ENCODE measurements at regions not wholly inside any gene's neighbourhood (a gene's known extent, or its start where the extent isn't known, plus 50 kb on each side); places are given as distances from the start of the nearest gene placed in this dataset.
"Not testable (repeated sequence)": the region's sequence is repeated elsewhere in the genome, so short reads cannot be mapped to it uniquely, and the experiment has no call there.

DNA sequence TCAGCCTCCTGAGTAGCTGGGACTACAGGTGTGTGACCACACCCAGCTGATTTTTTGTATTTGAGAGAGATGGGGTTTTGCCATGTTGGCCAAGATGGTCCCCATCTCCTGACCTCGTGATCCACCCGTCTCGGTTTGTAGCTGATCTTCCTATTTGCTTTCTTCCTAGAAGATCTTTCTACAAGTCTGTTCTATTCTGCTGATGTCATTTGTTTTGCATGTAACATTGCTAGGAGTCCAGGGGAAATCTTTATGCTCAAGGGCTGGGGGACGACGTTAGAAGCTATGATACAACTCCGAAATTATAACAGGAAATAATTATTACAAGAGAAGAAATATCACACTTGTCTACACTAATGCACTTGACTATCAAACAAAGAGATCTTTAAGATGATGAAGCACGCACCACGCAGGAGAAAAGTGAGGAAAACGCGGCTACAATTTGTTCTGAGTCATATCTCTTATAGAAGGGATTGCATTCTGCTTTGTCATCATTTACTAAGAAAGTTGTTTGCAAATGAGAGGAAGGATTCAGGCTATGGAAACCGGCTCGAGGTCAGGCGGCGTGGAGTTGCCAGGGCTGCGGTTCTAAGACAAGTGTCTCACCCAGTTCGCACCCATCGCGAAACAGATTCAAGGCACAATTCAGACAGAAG is 103.0 kb upstream of the CARD11 start:
- H3K4me3 Mint-ChIP-seq (ENCODE audit: unreplicated experiment): no peak overlapping the region
- no peaks in the 10 kb centered on the region for H3K36me3 Mint-ChIP-seq (ENCODE audit: unreplicated experiment)
- no peaks in the 10 kb centered on the region for H3K4me1 Mint-ChIP-seq (ENCODE audit: unreplicated experiment)
- no peak for DNase-seq (ENCODE audit: extremely low spot score, unreplicated experiment)
- H3K27me3 Mint-ChIP-seq (ENCODE audit: unreplicated experiment): peaks cover 45% of the 10 kb centered on the region
- H3K9me3 Mint-ChIP-seq (ENCODE audit: unreplicated experiment): no peaks in the 10 kb centered on the region
- no peak overlapping the region for H3K27ac Mint-ChIP-seq (ENCODE audit: unreplicated experiment)
- TF ChIP-seq, protein P1, sequence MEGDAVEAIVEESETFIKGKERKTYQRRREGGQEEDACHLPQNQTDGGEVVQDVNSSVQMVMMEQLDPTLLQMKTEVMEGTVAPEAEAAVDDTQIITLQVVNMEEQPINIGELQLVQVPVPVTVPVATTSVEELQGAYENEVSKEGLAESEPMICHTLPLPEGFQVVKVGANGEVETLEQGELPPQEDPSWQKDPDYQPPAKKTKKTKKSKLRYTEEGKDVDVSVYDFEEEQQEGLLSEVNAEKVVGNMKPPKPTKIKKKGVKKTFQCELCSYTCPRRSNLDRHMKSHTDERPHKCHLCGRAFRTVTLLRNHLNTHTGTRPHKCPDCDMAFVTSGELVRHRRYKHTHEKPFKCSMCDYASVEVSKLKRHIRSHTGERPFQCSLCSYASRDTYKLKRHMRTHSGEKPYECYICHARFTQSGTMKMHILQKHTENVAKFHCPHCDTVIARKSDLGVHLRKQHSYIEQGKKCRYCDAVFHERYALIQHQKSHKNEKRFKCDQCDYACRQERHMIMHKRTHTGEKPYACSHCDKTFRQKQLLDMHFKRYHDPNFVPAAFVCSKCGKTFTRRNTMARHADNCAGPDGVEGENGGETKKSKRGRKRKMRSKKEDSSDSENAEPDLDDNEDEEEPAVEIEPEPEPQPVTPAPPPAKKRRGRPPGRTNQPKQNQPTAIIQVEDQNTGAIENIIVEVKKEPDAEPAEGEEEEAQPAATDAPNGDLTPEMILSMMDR (IDR thresholded peaks at IDR 0.05): no peak

DNA sequence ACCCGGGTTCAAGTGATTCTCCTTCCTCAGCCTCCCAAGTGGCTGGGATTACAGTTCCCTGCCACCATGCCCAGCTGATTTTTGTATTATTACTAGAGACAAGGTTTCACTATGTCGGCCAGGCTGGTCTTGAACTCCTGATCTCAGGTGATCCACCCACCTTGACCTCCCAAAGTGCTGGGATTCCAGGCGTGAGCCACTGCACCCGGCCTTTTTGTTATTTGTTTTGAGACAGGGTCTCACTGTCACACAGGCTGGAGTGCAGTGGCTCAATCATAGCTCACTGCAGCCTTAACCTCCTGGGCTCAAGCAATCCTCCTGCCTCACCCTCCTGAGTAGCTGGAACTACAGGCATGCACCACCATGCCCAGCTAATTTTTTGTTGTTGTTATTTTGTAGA is 104.8 kb upstream of the CARD11 start:
- H3K4me1 Mint-ChIP-seq (ENCODE audit: unreplicated experiment); DNase-seq (ENCODE audit: extremely low spot score, unreplicated experiment); H3K4me3 Mint-ChIP-seq (ENCODE audit: unreplicated experiment); H3K9me3 Mint-ChIP-seq (ENCODE audit: unreplicated experiment); H3K27ac Mint-ChIP-seq (ENCODE audit: unreplicated experiment); H3K36me3 Mint-ChIP-seq (ENCODE audit: unreplicated experiment): not testable (repeated sequence)
- peaks cover 54% of the 10 kb centered on the region for H3K27me3 Mint-ChIP-seq (ENCODE audit: unreplicated experiment)

DNA sequence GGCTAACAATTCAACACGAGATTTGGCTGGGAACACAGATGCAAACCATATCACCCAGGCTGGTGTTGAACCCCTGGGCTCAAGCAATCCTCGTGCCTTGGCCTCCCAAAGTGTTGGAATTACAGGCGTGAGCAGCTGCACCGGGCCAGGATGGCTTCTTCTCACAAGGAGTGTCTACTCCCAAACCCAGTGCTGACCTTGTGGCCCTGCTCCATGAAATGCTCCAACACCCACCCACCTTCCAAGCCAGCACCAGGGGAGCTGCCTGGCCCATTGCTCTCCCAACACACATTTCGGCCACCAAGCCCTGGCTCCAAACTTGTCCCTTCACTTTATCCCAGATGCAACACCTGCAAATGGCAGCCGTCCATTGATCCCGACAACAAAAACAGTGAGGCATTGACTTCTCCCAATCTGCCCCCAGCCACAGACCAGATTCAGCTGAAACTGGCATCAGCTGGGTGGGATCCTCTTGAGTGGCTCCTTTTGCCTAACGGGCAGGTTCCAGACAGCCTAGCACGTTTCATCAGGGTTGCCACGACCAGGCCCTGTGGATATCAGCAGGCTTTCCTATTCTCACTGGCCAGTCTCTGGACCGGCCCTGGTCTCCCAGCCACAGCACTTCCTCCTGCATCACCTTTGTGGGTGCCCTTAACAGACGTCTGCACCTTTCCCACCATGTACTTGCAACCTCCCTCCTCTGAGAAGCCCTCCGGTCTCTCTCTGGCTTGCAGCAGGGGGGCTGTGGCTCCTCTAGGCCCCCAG is 105.7 kb upstream of the CARD11 start:
- Mint-ChIP-seq H3K27me3 (ENCODE audit: unreplicated experiment) (peaks cover 54% of the 10 kb centered on the region), H3K4me3 (ENCODE audit: unreplicated experiment) (no peak overlapping the region), H3K4me1 (ENCODE audit: unreplicated experiment) (no peaks in the 10 kb centered on the region), H3K36me3 (ENCODE audit: unreplicated experiment) (no peaks in the 10 kb centered on the region), H3K9me3 (ENCODE audit: unreplicated experiment) (no peaks in the 10 kb centered on the region), H3K27ac (ENCODE audit: unreplicated experiment) (no peak overlapping the region)
- TF ChIP-seq, protein P1 (IDR thresholded peaks at IDR 0.05): no peak
- no peak for DNase-seq (ENCODE audit: extremely low spot score, unreplicated experiment)

DNA sequence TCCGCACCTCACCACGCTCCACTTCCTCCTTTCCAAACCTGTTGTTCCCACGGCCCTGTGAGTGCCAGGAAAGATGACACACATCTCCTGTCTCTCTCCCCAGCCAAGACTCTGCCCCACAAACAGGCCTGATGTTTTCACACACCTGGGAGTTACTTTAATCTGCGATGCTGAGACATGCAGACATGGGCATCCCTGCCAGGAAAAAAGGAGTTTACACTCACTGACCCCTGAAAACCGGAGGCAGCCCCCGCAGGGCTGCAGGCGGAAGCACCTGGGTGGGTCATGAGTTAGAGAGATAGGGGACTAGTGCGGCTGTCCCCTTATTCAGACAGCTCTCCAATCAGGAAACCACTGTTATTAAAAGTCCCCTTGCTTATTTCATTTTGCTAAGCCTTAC is 106.4 kb upstream of the CARD11 start:
- TF ChIP-seq, protein P1 (IDR thresholded peaks at IDR 0.05): no peak
- H3K27me3 Mint-ChIP-seq (ENCODE audit: unreplicated experiment): peaks cover 56% of the 10 kb centered on the region
- no peaks in the 10 kb centered on the region for H3K9me3 Mint-ChIP-seq (ENCODE audit: unreplicated experiment)
- no peak overlapping the region for H3K27ac Mint-ChIP-seq (ENCODE audit: unreplicated experiment)
- no peaks in the 10 kb centered on the region for H3K4me1 Mint-ChIP-seq (ENCODE audit: unreplicated experiment)
- DNase-seq (ENCODE audit: extremely low spot score, unreplicated experiment): no peak
- no peak overlapping the region for H3K4me3 Mint-ChIP-seq (ENCODE audit: unreplicated experiment)
- H3K36me3 Mint-ChIP-seq (ENCODE audit: unreplicated experiment): no peaks in the 10 kb centered on the region

DNA sequence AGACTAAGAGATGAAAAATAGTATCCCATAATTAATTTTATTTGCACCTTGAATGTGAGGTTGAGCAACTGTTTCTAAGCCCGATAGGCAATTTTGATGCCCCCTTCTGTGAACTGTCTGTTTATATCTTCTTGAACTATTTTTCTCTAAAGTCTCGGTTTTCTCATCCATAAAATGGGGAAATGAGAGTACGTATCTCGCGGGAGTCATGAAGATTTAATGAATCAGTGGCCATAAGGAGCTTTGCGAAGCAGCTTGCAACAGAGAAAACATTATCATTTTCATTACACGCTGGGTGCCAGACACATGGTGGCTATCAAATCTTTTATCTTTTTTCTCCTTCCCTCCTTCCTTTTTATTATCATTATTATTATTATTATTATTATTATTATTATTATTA is 108.1 kb upstream of the CARD11 start:
- H3K27me3 Mint-ChIP-seq (ENCODE audit: unreplicated experiment): peaks cover 48% of the 10 kb centered on the region
- no peaks in the 10 kb centered on the region for H3K36me3 Mint-ChIP-seq (ENCODE audit: unreplicated experiment)
- no peak overlapping the region for H3K27ac Mint-ChIP-seq (ENCODE audit: unreplicated experiment)
- TF ChIP-seq, protein P1 (IDR thresholded peaks at IDR 0.05): no peak
- H3K4me1 Mint-ChIP-seq (ENCODE audit: unreplicated experiment): no peaks in the 10 kb centered on the region
- H3K9me3 Mint-ChIP-seq (ENCODE audit: unreplicated experiment): no peaks in the 10 kb centered on the region
- no peak for DNase-seq (ENCODE audit: extremely low spot score, unreplicated experiment)
- H3K4me3 Mint-ChIP-seq (ENCODE audit: unreplicated experiment): no peak overlapping the region
